Effector memory CD8-positive, alpha-beta T cell (primary cell): ENCODE measurements at regions not wholly inside any gene's neighbourhood (a gene's known extent, or its start where the extent isn't known, plus 50 kb on each side); places are given as distances from the start of the nearest gene placed in this dataset.

ENCODE experiments used
- ATAC-seq: fragments of 150-1000 bp; cut with Tn5 transposase; replicated peaks from 2 replicates; pipeline ENCODE4 v1.10.0; 2021; ENCODE audit warnings: mild to moderate bottlenecking, moderate library complexity
- DNase-seq, 3 experiments: peaks; one replicate each; pipeline ENCODE4 v3.0.0; 2021
- H3K27ac Mint-ChIP-seq, 2 donors: one replicate each; pipeline ENCODE4 v1.8.0; 2022; ENCODE audit warnings: mild to moderate bottlenecking in 2 of 2, mixed read lengths in 2 of 2, moderate library complexity in 2 of 2
- H3K27me3 Mint-ChIP-seq, 2 donors: one replicate each; pipeline ENCODE4 v1.8.0; 2022; ENCODE audit warnings: mixed read lengths in 2 of 2
- H3K36me3 Mint-ChIP-seq: one replicate; pipeline ENCODE4 v1.8.0; 2022; ENCODE audit warnings: mild to moderate bottlenecking, moderate library complexity, mixed read lengths; ENCODE audit not compliant: insufficient read depth
- H3K4me1 Mint-ChIP-seq, 2 donors: one replicate each; pipeline ENCODE4 v1.8.0; 2022; ENCODE audit warnings: low read depth in 2 of 2, mixed read lengths in 2 of 2
- H3K4me3 Mint-ChIP-seq, 2 donors: one replicate each; pipeline ENCODE4 v1.8.0; 2022; ENCODE audit warnings: mild to moderate bottlenecking in 2 of 2, mixed read lengths in 2 of 2, moderate library complexity in 2 of 2
- H3K9me3 Mint-ChIP-seq, 2 donors: one replicate each; pipeline ENCODE4 v1.8.0; 2022; ENCODE audit warnings: mixed read lengths in 2 of 2

- Mint-ChIP-seq H3K27ac (no peak overlapping the region), H3K27me3 (peaks cover 24 to 30% of the 10 kb centered on the region in 2 donors), H3K36me3 (no peaks in the 10 kb centered on the region), H3K4me3 (no peak overlapping the region), H3K4me1 (no peaks in the 10 kb centered on the region), H3K9me3 (no peaks in the 10 kb centered on the region)
- ATAC-seq (no peak), DNase-seq (no peak)
Measured at GRCh38 chr3:159860269-159861116, 128.1 kb upstream of the IL12A start.

- no peak overlapping the region for H3K27ac Mint-ChIP-seq
- H3K27me3 Mint-ChIP-seq, result peaks cover 15 to 21% of the 10 kb centered on the region in 2 donors
- no peaks in the 10 kb centered on the region for H3K36me3 Mint-ChIP-seq
- no peaks in the 10 kb centered on the region for H3K4me1 Mint-ChIP-seq
- ATAC-seq, result no peak
- H3K4me3 Mint-ChIP-seq, result no peak overlapping the region
- DNase-seq, result no peak
- no peaks in the 10 kb centered on the region for H3K9me3 Mint-ChIP-seq
Measured at GRCh38 chr3:159861369-159861987, 127.2 kb upstream of the IL12A start.

- Mint-ChIP-seq H3K9me3 (no peaks in the 10 kb centered on the region), H3K36me3 (no peaks in the 10 kb centered on the region), H3K4me3 (no peak overlapping the region), H3K27ac (no peak overlapping the region), H3K4me1 (no peaks in the 10 kb centered on the region), H3K27me3 (peaks cover 10 to 12% of the 10 kb centered on the region in 2 donors)
- DNase-seq (no peak), ATAC-seq (no peak)
Measured at GRCh38 chr3:159865041-159865579, 123.5 kb upstream of the IL12A start.

GRCh38 chr3:159866201-159866746 is 122.4 kb upstream of the IL12A start:
- no peak overlapping the region for H3K27ac Mint-ChIP-seq
- H3K27me3 Mint-ChIP-seq, result peaks cover 8 to 10% of the 10 kb centered on the region in 2 donors
- ATAC-seq, result no peak
- no peaks in the 10 kb centered on the region for H3K36me3 Mint-ChIP-seq
- no peak overlapping the region for H3K4me3 Mint-ChIP-seq
- H3K4me1 Mint-ChIP-seq, result no peaks in the 10 kb centered on the region
- H3K9me3 Mint-ChIP-seq, result no peaks in the 10 kb centered on the region
- DNase-seq, result no peak

GRCh38 chr3:159867372-159867771 is 121.3 kb upstream of the IL12A start:
- Mint-ChIP-seq H3K4me3 (no peak overlapping the region), H3K4me1 (no peaks in the 10 kb centered on the region), H3K9me3 (no peaks in the 10 kb centered on the region), H3K36me3 (no peaks in the 10 kb centered on the region), H3K27ac (no peak overlapping the region), H3K27me3 (peaks cover 7 to 9% of the 10 kb centered on the region in 2 donors)
- ATAC-seq (no peak), DNase-seq (no peak)

- Mint-ChIP-seq H3K9me3 (no peaks in the 10 kb centered on the region), H3K27ac (no peak overlapping the region), H3K4me3 (no peak overlapping the region), H3K36me3 (no peaks in the 10 kb centered on the region), H3K27me3 (peaks cover 31 to 32% of the 10 kb centered on the region in 2 donors), H3K4me1 (no peaks in the 10 kb centered on the region)
- DNase-seq, result no peak
- no peak for ATAC-seq
Measured at GRCh38 chr3:159870723-159871122, 117.9 kb upstream of the IL12A start.

- H3K36me3 Mint-ChIP-seq, result no peaks in the 10 kb centered on the region
- H3K27ac Mint-ChIP-seq, result no peak overlapping the region
- H3K4me3 Mint-ChIP-seq, result no peak overlapping the region
- no peaks in the 10 kb centered on the region for H3K4me1 Mint-ChIP-seq
- peaks cover 33 to 42% of the 10 kb centered on the region in 2 donors for H3K27me3 Mint-ChIP-seq
- DNase-seq, result no peak
- no peak for ATAC-seq
- no peaks in the 10 kb centered on the region for H3K9me3 Mint-ChIP-seq
Measured at GRCh38 chr3:159872374-159873109, 116.1 kb upstream of the IL12A start.

GRCh38 chr3:159875116-159875515 is 113.5 kb upstream of the IL12A start:
- H3K9me3 Mint-ChIP-seq, result no peaks in the 10 kb centered on the region
- ATAC-seq (no peak), DNase-seq (no peak)
- H3K27me3 Mint-ChIP-seq, result peaks cover 37 to 50% of the 10 kb centered on the region in 2 donors
- H3K36me3 Mint-ChIP-seq, result no peaks in the 10 kb centered on the region
- no peak overlapping the region for H3K4me3 Mint-ChIP-seq
- H3K4me1 Mint-ChIP-seq, result no peaks in the 10 kb centered on the region
- no peak overlapping the region for H3K27ac Mint-ChIP-seq

- Mint-ChIP-seq H3K4me3 (no peak overlapping the region), H3K9me3 (no peaks in the 10 kb centered on the region), H3K27ac (no peak overlapping the region), H3K27me3 (peaks cover 33 to 51% of the 10 kb centered on the region in 2 donors), H3K36me3 (no peaks in the 10 kb centered on the region), H3K4me1 (no peaks in the 10 kb centered on the region)
- ATAC-seq (no peak), DNase-seq (no peak)
Measured at GRCh38 chr3:159877924-159878323, 110.7 kb upstream of the IL12A start.

GRCh38 chr3:159879146-159879545 is 109.5 kb upstream of the IL12A start:
- Mint-ChIP-seq H3K9me3 (no peaks in the 10 kb centered on the region), H3K27ac (no peak overlapping the region), H3K4me3 (no peak overlapping the region), H3K4me1 (no peaks in the 10 kb centered on the region), H3K27me3 (peaks cover 26 to 53% of the 10 kb centered on the region in 2 donors), H3K36me3 (no peaks in the 10 kb centered on the region)
- ATAC-seq (no peak), DNase-seq (no peak)

GRCh38 chr3:159879598-159879997 is 109.0 kb upstream of the IL12A start:
- Mint-ChIP-seq H3K9me3 (no peaks in the 10 kb centered on the region), H3K27me3 (peaks cover 21 to 48% of the 10 kb centered on the region in 2 donors), H3K36me3 (no peaks in the 10 kb centered on the region)

GRCh38 chr3:159881208-159881607 is 107.4 kb upstream of the IL12A start:
- no peaks in the 10 kb centered on the region for H3K4me1 Mint-ChIP-seq
- no peak overlapping the region for H3K4me3 Mint-ChIP-seq
- H3K27ac Mint-ChIP-seq, result no peak overlapping the region
- H3K27me3 Mint-ChIP-seq, result peaks cover 15 to 34% of the 10 kb centered on the region in 2 donors
- DNase-seq, result no peak
- ATAC-seq, result no peak
- no peaks in the 10 kb centered on the region for H3K9me3 Mint-ChIP-seq
- H3K36me3 Mint-ChIP-seq, result no peaks in the 10 kb centered on the region

More at GRCh38 chr3:159879598-159879997, 109.0 kb upstream of the IL12A start:
- no peaks in the 10 kb centered on the region for H3K4me1 Mint-ChIP-seq
- no peak overlapping the region for H3K27ac Mint-ChIP-seq
- DNase-seq (no peak), ATAC-seq (no peak)
- no peak overlapping the region for H3K4me3 Mint-ChIP-seq

GRCh38 chr3:159881828-159882309 is 106.8 kb upstream of the IL12A start:
- Mint-ChIP-seq H3K27me3 (peaks cover 15 to 28% of the 10 kb centered on the region in 2 donors), H3K4me3 (no peak overlapping the region), H3K27ac (no peak overlapping the region), H3K9me3 (no peaks in the 10 kb centered on the region), H3K4me1 (no peaks in the 10 kb centered on the region), H3K36me3 (no peaks in the 10 kb centered on the region)
- DNase-seq (no peak), ATAC-seq (no peak)
